OCI-LY7 (cell line): ENCODE measurements at regions not wholly inside any gene's neighbourhood (a gene's known extent, or its start where the extent isn't known, plus 50 kb on each side); places are given as distances from the start of the nearest gene placed in this dataset.

ENCODE experiments used
- BruUV-seq: library from RNA; stranded (reverse); fragments of 400-500 nt; replicated peaks from 2 replicates; lab custom pipeline; 2021; lab: Mats Ljungman, UMichigan
- CTCF ChIA-PET: fragments of 300-600 bp; sonication (Branson Sonifier 250); formaldehyde crosslinking; loops from one replicate; lab custom pipeline; 2022; ENCODE audit warnings: antibody characterized with exemption; ENCODE audit not compliant: unreplicated experiment; lab: Charles Lee
- POLR2A ChIA-PET: fragments of 300-600 bp; sonication (Branson Sonifier 250); formaldehyde crosslinking; loops from one replicate; lab custom pipeline; 2022; ENCODE audit warnings: antibody characterized with exemption; lab: Charles Lee
- DNase-seq: peaks from one replicate; pipeline ENCODE4 v3.0.0-alpha.2; 2015; ENCODE audit warnings: low spot score
- H2AFZ ChIP-seq: fragments of 200-600 bp; sonication (generic), shearing (Covaris generic); 2 replicates; pipeline ENCODE4 v1.6.1; 2014; ENCODE audit warnings: mild to moderate bottlenecking, antibody characterized with exemption, low read length, moderate library complexity
- H3K27ac ChIP-seq: fragments of 200-600 bp; sonication (generic); 2 replicates; pipeline ENCODE4 v1.5.1; 2014; ENCODE audit warnings: mixed run types, low read depth, mild to moderate bottlenecking, moderate library complexity, low read length, inconsistent platforms; ENCODE audit not compliant: poor library complexity, severe bottlenecking
- H3K36me3 ChIP-seq: fragments of 200-600 bp; sonication (generic); 2 replicates; pipeline ENCODE4 v1.6.1; 2014; ENCODE audit warnings: mild to moderate bottlenecking, antibody characterized with exemption, low read length, moderate library complexity, mixed read lengths; ENCODE audit not compliant: insufficient read depth
- H3K4me1 ChIP-seq: fragments of 200-600 bp; sonication (generic); 2 replicates; pipeline ENCODE4 v1.5.1; 2014; ENCODE audit warnings: mild to moderate bottlenecking, low read length; ENCODE audit not compliant: insufficient read depth, poor library complexity, severe bottlenecking
- H3K4me2 ChIP-seq: fragments of 200-600 bp; sonication (generic); 2 replicates; pipeline ENCODE4 v1.6.1; 2014; ENCODE audit warnings: mild to moderate bottlenecking, low read length
- H3K4me3 ChIP-seq: fragments of 200-600 bp; sonication (generic); 2 replicates; pipeline ENCODE4 v1.5.1; 2014; ENCODE audit warnings: mild to moderate bottlenecking, low read depth, low read length; ENCODE audit not compliant: poor library complexity, severe bottlenecking
- H3K79me2 ChIP-seq: fragments of 200-600 bp; sonication (generic); 2 replicates; pipeline ENCODE4 v1.6.1; 2016; ENCODE audit warnings: low read depth, mild to moderate bottlenecking, low read length, moderate library complexity, mixed read lengths; ENCODE audit not compliant: insufficient read depth
- H3K9me2 ChIP-seq: fragments of 200-600 bp; sonication (generic); 2 replicates; pipeline ENCODE4 v1.6.1; 2016; ENCODE audit warnings: mild to moderate bottlenecking, low read length, mixed read lengths; ENCODE audit not compliant: insufficient read depth
- H3K9me3 ChIP-seq: fragments of 200-600 bp; sonication (generic); 2 replicates; pipeline ENCODE4 v1.6.1; 2014; ENCODE audit warnings: mild to moderate bottlenecking, mixed run types, low read length, mixed read lengths
- H4K20me1 ChIP-seq: fragments of 200-600 bp; sonication (generic); 2 replicates; pipeline ENCODE4 v1.6.1; 2014; ENCODE audit warnings: mild to moderate bottlenecking, antibody characterized with exemption, low read length, moderate library complexity, mixed read lengths; ENCODE audit not compliant: insufficient read depth
- CTCF ChIP-seq: fragments of 200-600 bp; sonication (generic); conservative IDR thresholded peaks from 2 replicates; pipeline ENCODE4 v1.5.1; 2014; ENCODE audit warnings: mild to moderate bottlenecking, antibody characterized with exemption, low read length, moderate library complexity, mixed read lengths
- EZH2phosphoT487 ChIP-seq: fragments of 200-600 bp; sonication (generic); IDR thresholded peaks from 2 replicates; pipeline ENCODE4 v1.6.1; 2018; ENCODE audit warnings: low read depth, borderline replicate concordance, mild to moderate bottlenecking, mixed run types, antibody characterized with exemption, low read length, moderate library complexity, mixed read lengths
- intact Hi-C: fragments of 100-400 bp; cut with micrococcal nuclease; formaldehyde crosslinking; loops from one replicate; pipeline ENCODE4 v1.10.0; 2022; ENCODE audit not compliant: unreplicated experiment

- no peak overlapping the region for H3K27ac ChIP-seq
- BruUV-seq: no TSS peak
- no peak for TF ChIP-seq CTCF
- TF ChIP-seq EZH2phosphoT487: no peak
- H3K79me2 ChIP-seq: no peaks in the 10 kb centered on the region
- H3K36me3 ChIP-seq: no peaks in the 10 kb centered on the region
- H2AFZ ChIP-seq: no peak overlapping the region
- no peak for DNase-seq
- no peaks in the 10 kb centered on the region for H4K20me1 ChIP-seq
- no peak overlapping the region for H3K4me3 ChIP-seq
- H3K9me2 ChIP-seq: no peaks in the 10 kb centered on the region
- no peak overlapping the region for H3K4me2 ChIP-seq
- ChIA-PET CTCF (no interaction called here), POLR2A (no interaction called here)
- H3K9me3 ChIP-seq: no peaks in the 10 kb centered on the region
- intact Hi-C loops: no loop called here
- no peaks in the 10 kb centered on the region for H3K4me1 ChIP-seq
These were observed 175.7 kb downstream of the SOCS6 start for GRCh38 chr18:70464343-70465114.

- CTCF ChIA-PET: no interaction called here
- H3K9me3 ChIP-seq: no peaks in the 10 kb centered on the region
These were observed 174.2 kb downstream of the SOCS6 start for GRCh38 chr18:70463085-70463484.

More at GRCh38 chr18:70463085-70463484, 174.2 kb downstream of the SOCS6 start:
- no peaks in the 10 kb centered on the region for H4K20me1 ChIP-seq
- no peaks in the 10 kb centered on the region for H3K79me2 ChIP-seq
- no peaks in the 10 kb centered on the region for H3K36me3 ChIP-seq
- TF ChIP-seq CTCF (no peak), EZH2phosphoT487 (no peak)
- POLR2A ChIA-PET: interaction anchor here (0.6 kb wide), 1 partner anchor 189 kb away, joined by 3 read pairs; no protein-coding TSS in a partner anchor
- H3K4me2 ChIP-seq: no peak overlapping the region
- no peak overlapping the region for H3K4me3 ChIP-seq
- no peak for DNase-seq
- H3K27ac ChIP-seq: no peak overlapping the region
- BruUV-seq: no TSS peak
- no peak overlapping the region for H2AFZ ChIP-seq
- H3K4me1 ChIP-seq: no peaks in the 10 kb centered on the region
- intact Hi-C loops: no loop called here
- no peaks in the 10 kb centered on the region for H3K9me2 ChIP-seq
